Renal pelvis (tissue), 1 donor: ENCODE measurements at regions not wholly inside any gene's neighbourhood (a gene's known extent, or its start where the extent isn't known, plus 50 kb on each side); places are given as distances from the start of the nearest gene placed in this dataset.
"Not testable (repeated sequence)": the region's sequence is repeated elsewhere in the genome, so short reads cannot be mapped to it uniquely, and the experiment has no call there.

ENCODE experiments used
- DNase-seq: peaks from one replicate; pipeline ENCODE4 v3.0.0-alpha.2; 2013

DNA sequence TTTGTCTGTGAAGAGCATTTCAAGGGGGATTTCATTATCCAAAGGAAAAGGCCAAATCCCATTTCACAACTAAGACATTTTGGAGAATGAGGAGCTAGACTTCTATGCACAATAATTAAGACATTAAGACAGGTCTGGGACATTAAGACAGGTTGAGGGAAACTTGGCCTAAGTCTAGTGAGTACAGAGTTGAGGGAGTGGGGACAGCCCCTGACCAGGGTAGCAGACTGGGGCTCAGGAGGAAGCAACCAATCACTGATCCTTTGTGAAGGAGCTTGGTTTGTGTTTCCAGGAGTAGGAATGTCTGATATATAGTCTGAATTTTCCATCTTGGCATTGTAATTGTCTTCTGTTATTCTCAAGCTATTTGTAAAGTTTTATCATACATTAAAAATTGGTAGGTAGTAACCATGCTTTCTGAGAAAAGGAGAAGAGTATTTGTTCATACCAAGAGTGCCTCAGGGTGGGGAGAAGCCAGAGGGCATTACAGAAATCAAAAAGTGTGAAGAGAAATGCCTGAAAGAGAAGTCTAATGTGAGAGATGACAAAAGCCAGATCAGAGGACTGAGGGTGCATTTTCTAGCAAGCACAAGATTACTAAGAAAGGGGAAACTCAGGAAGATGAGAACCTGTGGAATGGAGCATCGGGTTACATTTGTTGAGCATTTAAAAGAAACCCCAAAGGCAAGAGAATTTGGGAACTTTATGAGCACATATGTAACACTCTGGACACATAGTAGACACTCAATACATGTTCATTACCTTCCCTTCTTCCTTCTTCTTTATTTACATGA is 189.3 kb upstream of the PIK3R1 start:
- DNase-seq: no peak

GRCh38 chr5:68024426-68024825 is 191.1 kb upstream of the PIK3R1 start:
- DNase-seq: no peak

- no peak for DNase-seq
These were observed 193.6 kb upstream of the PIK3R1 start for GRCh38 chr5:68021916-68022315.

DNA sequence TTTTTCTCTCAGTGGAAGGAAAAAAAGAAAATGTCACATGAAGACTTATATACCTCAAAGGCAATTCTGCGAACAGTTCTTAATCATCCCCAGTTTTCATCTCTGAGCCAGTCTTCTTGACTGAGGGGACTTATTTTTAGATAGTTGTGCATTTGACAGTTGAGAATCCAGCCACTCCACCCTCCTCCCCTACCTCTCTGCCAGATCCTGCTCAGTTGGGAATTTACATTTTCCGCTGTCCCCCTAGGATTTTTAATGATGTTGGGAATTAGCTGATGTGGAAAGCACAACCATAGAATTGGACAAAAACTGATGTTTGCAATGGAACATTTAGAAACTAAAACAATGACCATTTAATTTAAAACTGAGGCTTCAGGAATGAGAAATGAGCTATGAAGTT is 194.3 kb upstream of the PIK3R1 start:
- no peak for DNase-seq

- not testable (repeated sequence) for DNase-seq
These were observed 195.0 kb upstream of the PIK3R1 start for GRCh38 chr5:68020461-68020969.

GRCh38 chr5:68015381-68016302 is 199.9 kb upstream of the PIK3R1 start:
- DNase-seq: no peak

DNA sequence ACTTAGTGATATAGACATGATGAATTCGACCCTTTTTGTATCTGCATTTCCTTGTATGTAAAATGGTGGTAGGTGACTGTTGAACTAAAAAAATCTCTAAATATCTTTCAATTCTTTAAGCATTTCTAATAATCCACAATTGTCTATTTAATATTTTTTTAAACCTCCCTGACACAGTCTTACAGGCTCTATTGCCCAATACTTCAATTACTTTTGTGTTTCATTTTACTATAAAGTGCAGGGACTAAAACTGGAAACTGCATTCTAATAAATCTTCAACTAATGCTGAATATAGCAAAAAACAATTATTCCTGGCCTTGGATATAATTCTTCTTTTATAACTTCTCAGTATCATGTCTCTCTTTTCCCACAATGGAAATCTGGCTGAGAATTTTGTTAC is 202.7 kb upstream of the PIK3R1 start:
- no peak for DNase-seq

- DNase-seq: no peak
These were observed 203.1 kb upstream of the PIK3R1 start for GRCh38 chr5:68012429-68012828.

GRCh38 chr5:68011801-68012200 is 203.8 kb upstream of the PIK3R1 start:
- no peak for DNase-seq

- no peak for DNase-seq
These were observed 204.2 kb upstream of the PIK3R1 start for GRCh38 chr5:68011259-68011760.

GRCh38 chr5:68010740-68011139 is 204.8 kb upstream of the PIK3R1 start:
- no peak for DNase-seq

DNA sequence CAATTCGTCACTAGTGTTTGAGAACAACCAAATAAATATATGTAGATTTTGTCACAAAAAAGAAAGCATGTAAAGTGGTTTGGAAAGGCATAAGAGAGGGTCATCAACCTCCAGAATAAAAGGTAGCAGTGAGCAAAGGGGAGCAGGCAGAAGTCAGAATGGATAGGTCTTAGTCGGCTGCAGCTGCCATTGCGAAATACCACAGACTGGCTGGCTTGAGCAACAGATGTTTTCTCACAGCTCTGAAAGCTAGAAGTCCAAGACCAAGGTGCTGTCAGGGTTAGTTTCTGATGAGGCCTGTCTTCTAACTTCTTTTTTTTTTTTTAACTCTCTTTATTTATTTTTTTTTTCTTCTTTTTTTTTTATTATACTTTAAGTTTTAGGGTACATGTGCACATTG is 208.1 kb upstream of the PIK3R1 start:
- DNase-seq: no peak

GRCh38 chr5:68002836-68003235 is 212.7 kb upstream of the PIK3R1 start:
- no peak for DNase-seq

DNA sequence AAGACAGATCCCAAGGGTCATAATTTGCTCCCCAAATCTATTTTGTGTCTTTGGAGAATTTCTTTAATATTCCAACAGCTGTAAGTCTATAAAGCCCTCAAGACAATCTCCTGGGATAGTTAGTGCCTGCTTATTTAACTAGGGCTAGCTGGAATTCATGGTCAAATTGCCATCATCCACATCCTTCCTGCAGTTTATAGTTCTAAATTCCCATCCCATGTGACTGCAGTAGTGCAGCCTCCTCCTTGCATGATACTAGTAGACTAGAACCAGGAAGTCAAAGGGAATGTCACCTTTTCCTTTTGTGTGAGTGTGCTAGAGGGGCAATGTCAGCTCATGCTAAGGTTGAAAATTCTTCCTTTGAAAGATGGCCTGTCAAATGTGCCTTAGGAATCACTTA is 214.8 kb upstream of the PIK3R1 start:
- no peak for DNase-seq

GRCh38 chr5:67999391-67999790 is 216.2 kb upstream of the PIK3R1 start:
- no peak for DNase-seq

DNA sequence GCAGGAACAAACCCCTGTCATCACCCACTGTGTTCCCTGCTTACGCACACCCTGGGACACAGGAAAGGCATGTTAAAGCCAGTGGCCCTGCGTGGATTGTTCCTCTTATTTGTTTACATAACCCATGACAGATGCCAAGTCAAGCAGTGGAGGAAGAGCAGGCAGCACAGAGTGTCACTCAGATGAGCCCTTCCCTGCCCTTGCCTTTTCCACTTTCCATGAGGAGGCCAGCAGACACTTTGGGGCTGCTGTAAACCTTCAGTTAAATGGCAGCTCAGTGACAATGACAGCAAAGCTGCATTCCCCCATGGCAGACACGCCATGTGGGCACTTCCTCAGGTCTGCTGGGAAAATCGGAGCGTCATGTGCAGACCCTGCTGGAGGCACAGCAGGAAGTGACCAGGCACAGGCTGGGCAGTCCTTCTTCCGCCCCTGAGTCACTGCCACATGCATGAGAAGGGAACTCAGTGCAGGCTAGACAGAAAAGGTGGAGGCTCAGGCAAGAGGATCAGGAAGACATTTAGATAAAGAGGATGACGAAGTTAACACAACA is 216.8 kb upstream of the PIK3R1 start:
- DNase-seq: no peak

DNA sequence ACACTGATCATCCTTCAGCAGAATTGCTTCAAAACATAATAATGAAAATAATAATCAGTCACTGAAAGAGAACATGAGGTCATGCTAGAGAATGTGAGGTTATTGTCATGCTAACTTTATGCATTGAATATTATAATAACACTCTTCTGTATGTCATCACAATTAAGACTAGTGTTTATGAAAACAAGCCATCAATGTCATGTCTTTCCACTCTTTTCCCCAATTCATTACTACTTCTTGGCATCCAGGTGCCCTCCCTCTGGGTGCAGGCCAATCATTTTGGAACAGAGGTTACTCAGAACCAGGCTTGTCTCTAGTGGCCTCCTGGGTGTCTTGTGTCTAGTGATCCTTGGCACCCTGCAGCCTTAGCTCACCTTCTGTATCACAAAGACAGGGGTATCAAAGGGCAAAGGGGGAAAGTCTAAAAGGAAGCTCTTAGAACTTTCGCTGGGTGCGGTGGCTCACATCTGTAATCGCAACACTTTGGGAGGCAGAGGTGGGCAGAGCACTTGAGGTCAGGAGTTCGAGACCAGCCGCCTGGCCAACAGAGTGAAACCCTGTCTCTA is 217.6 kb upstream of the PIK3R1 start:
- DNase-seq: no peak

- DNase-seq: no peak
These were observed 218.4 kb upstream of the PIK3R1 start for GRCh38 chr5:67997148-67997547.

DNA sequence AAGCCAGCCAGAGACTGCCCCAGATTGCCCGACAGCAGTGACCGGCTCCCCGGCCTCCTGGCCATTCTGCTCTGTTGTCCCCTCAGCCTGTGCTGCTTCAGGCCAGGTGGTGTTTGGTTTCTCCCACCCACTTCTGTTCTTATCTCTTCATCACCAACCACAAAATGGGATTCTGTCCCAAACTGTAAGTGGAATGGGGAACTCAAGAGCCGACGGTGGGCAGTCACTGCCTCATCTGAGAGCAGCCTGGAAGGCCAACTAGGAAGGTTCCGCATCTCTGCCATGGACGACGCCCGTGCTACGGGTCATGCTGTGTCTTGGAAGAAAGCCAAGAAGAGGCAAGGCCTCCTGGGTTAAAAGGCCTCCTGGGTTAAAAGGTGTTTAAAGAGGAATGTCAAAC is 219.0 kb upstream of the PIK3R1 start:
- no peak for DNase-seq

DNA sequence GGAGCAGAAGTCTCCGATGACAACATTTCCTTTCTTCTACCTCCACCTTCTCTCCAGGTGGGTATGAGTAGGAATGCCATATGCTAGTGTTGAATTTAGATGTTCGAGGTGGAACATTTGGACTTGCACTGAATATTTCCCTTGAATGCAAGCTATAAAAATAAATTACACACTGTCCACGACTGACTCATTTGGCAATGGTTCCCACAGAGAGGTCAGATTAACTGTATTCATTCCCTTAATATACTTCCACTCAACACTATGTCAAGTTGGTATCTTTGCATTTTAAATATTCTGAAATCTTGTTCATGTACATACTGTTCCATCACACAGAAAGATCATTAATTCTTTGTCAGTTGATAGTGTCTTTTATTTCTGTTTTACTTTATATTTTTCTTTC is 222.6 kb upstream of the PIK3R1 start:
- DNase-seq: no peak

DNA sequence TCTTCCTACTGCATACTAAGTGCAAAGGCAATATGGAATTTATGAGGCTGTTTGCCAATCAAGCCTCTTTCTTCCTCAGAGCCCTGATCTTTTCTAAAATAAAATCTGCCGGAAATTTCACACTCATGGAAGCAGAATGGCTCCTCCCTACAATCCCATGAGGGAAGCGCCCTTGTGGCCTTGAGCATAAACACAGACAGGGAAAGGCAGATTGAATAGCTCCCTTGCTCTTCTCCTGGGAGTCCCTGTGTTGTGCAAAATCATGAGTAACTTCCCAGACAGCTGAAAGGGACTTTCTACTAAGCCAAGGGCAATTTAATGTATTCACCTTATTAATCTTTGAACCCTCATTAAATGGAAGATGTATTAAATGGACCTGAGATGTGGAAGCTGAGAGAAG is 226.1 kb upstream of the PIK3R1 start:
- no peak for DNase-seq

- no peak for DNase-seq
These were observed 228.8 kb upstream of the PIK3R1 start for GRCh38 chr5:67986761-67987160.
